SK-N-SH treated with all-trans-retinoic acid at 6 μM for 48 hours (cell line): ENCODE measurements at regions not wholly inside any gene's neighbourhood (a gene's known extent, or its start where the extent isn't known, plus 50 kb on each side); places are given as distances from the start of the nearest gene placed in this dataset.

Source experiments
- ATAC-seq: fragments of 200-7000 bp; cut with Tn5 transposase; 3 replicates; pipeline ENCODE4 v1.9.1; 2020; ENCODE audit warnings: mild to moderate bottlenecking, moderate library complexity
- ARNTL ChIP-seq: fragments of 450-650 bp; formaldehyde crosslinking; IDR thresholded peaks from 2 replicates; pipeline ENCODE4 v1.5.0; 2020; ENCODE audit warnings: low read depth, mild to moderate bottlenecking, moderate library complexity, borderline replicate concordance
- BACH2 ChIP-seq: fragments of 250-450 bp; sonication (Bioruptor Pico); IDR thresholded peaks from 2 replicates; pipeline ENCODE4 v1.9.0; 2021; ENCODE audit warnings: mild to moderate bottlenecking, borderline replicate concordance
- CSDC2 ChIP-seq: fragments of 250-450 bp; sonication (Bioruptor Pico); IDR thresholded peaks from 2 replicates; pipeline ENCODE4 v1.5.0; 2020; ENCODE audit warnings: mild to moderate bottlenecking, moderate library complexity
- GLIS3 ChIP-seq: fragments of 250-450 bp; sonication (Bioruptor Pico); IDR thresholded peaks from 2 replicates; pipeline ENCODE4 v1.5.0; 2020; ENCODE audit warnings: mild to moderate bottlenecking, moderate library complexity
- ISL1 ChIP-seq: fragments of 250-450 bp; sonication (Bioruptor Pico); IDR thresholded peaks from 2 replicates; pipeline ENCODE4 v2.1.2; 2022; ENCODE audit warnings: mild to moderate bottlenecking, moderate library complexity
- PPARA ChIP-seq: fragments of 250-450 bp; sonication (Bioruptor Pico); IDR thresholded peaks from 2 replicates; pipeline ENCODE4 v1.5.0; 2020; ENCODE audit warnings: mild to moderate bottlenecking, borderline replicate concordance
- RARB ChIP-seq: fragments of 250-450 bp; sonication (Bioruptor Pico); IDR thresholded peaks from 2 replicates; pipeline ENCODE4 v1.8.0; 2021; ENCODE audit warnings: mild to moderate bottlenecking, moderate library complexity
- SNAI2 ChIP-seq: fragments of 250-450 bp; sonication (Bioruptor Pico); IDR thresholded peaks from 2 replicates; pipeline ENCODE4 v1.5.0; 2020; ENCODE audit warnings: mild to moderate bottlenecking, moderate library complexity
- TCF4 ChIP-seq: fragments of 250-450 bp; sonication (Bioruptor Pico); IDR thresholded peaks from 2 replicates; pipeline ENCODE4 v1.8.0; 2021; ENCODE audit warnings: mild to moderate bottlenecking, moderate library complexity, borderline replicate concordance
- TOX ChIP-seq: fragments of 250-450 bp; sonication (Bioruptor Pico); IDR thresholded peaks from 2 replicates; pipeline ENCODE4 v1.8.0; 2021; ENCODE audit warnings: mild to moderate bottlenecking, moderate library complexity, borderline replicate concordance
- ZC3H10 ChIP-seq: fragments of 250-450 bp; sonication (Bioruptor Pico); IDR thresholded peaks from 2 replicates; pipeline ENCODE4 v1.5.1; 2021; ENCODE audit warnings: mild to moderate bottlenecking, moderate library complexity
- ZFP3 ChIP-seq: fragments of 250-450 bp; sonication (Bioruptor Pico); IDR thresholded peaks from 2 replicates; pipeline ENCODE4 v1.5.0; 2020; ENCODE audit warnings: mild to moderate bottlenecking, moderate library complexity
- ZFP30 ChIP-seq: fragments of 450-650 bp; formaldehyde crosslinking; IDR thresholded peaks from 2 replicates; pipeline ENCODE4 v1.5.0; 2022; ENCODE audit warnings: mild to moderate bottlenecking, moderate library complexity
- ZNF565 ChIP-seq: fragments of 450-650 bp; formaldehyde crosslinking; conservative IDR thresholded peaks from 2 replicates; pipeline ENCODE4 v1.5.0; 2020; ENCODE audit warnings: low read depth, mild to moderate bottlenecking, moderate library complexity
- ZNF70 ChIP-seq: fragments of 450-650 bp; formaldehyde crosslinking; IDR thresholded peaks from 2 replicates; pipeline ENCODE4 v1.5.0; 2020; ENCODE audit warnings: mild to moderate bottlenecking, moderate library complexity
- ZNF8 ChIP-seq: fragments of 450-650 bp; formaldehyde crosslinking; IDR thresholded peaks from 2 replicates; pipeline ENCODE4 v1.5.0; 2020; ENCODE audit warnings: mild to moderate bottlenecking, moderate library complexity
- TF ChIP-seq, protein P1 (sequence below): fragments of 250-450 bp; sonication (Bioruptor Pico); IDR thresholded peaks from 2 replicates; pipeline ENCODE4 v1.5.0; 2020; ENCODE audit warnings: mild to moderate bottlenecking, moderate library complexity
- TF ChIP-seq, protein P2 (sequence below): fragments of 250-450 bp; sonication (Bioruptor Pico); IDR thresholded peaks from 2 replicates; pipeline ENCODE4 v1.8.0; 2020; ENCODE audit warnings: mild to moderate bottlenecking, moderate library complexity, borderline replicate concordance
- TF ChIP-seq, protein P3 (sequence below): fragments of 250-450 bp; sonication (Bioruptor Pico); IDR thresholded peaks from 2 replicates; pipeline ENCODE4 v1.5.1; 2020; ENCODE audit warnings: low read depth, mild to moderate bottlenecking, moderate library complexity
- TF ChIP-seq, protein P4 (sequence below): fragments of 250-450 bp; sonication (Bioruptor Pico); IDR thresholded peaks from 2 replicates; pipeline ENCODE4 v1.8.0; 2021; ENCODE audit warnings: low read depth, mild to moderate bottlenecking, moderate library complexity, borderline replicate concordance
- TF ChIP-seq, protein P5 (sequence below): fragments of 250-450 bp; sonication (Bioruptor Pico); IDR thresholded peaks from 2 replicates; pipeline ENCODE4 v1.5.1; 2021; ENCODE audit warnings: mild to moderate bottlenecking, moderate library complexity

DNA sequence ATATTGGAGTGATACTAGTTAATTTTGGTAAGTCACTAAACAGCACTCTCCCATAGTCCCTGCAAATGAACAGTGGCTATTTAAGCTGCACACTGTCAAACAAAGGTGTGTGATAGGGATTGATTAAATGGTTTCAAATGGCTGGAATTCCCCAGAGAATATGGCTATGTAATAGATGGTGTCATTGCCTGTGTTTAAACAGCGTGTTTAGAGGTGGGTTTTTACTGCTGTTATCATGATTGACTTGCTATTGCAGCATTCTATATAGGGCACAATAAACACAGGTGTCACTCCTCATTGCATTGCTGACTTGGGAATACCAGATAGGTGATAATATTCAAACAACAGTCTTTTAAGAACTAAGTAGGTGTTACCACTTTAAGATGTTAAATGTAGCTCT lies 171.7 kb upstream of the MAN1A1 start (continued):
- TF ChIP-seq, protein P1, sequence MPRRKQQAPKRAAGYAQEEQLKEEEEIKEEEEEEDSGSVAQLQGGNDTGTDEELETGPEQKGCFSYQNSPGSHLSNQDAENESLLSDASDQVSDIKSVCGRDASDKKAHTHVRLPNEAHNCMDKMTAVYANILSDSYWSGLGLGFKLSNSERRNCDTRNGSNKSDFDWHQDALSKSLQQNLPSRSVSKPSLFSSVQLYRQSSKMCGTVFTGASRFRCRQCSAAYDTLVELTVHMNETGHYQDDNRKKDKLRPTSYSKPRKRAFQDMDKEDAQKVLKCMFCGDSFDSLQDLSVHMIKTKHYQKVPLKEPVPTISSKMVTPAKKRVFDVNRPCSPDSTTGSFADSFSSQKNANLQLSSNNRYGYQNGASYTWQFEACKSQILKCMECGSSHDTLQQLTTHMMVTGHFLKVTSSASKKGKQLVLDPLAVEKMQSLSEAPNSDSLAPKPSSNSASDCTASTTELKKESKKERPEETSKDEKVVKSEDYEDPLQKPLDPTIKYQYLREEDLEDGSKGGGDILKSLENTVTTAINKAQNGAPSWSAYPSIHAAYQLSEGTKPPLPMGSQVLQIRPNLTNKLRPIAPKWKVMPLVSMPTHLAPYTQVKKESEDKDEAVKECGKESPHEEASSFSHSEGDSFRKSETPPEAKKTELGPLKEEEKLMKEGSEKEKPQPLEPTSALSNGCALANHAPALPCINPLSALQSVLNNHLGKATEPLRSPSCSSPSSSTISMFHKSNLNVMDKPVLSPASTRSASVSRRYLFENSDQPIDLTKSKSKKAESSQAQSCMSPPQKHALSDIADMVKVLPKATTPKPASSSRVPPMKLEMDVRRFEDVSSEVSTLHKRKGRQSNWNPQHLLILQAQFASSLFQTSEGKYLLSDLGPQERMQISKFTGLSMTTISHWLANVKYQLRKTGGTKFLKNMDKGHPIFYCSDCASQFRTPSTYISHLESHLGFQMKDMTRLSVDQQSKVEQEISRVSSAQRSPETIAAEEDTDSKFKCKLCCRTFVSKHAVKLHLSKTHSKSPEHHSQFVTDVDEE = no peak
- TF ChIP-seq ZFP3 (CRISPR knock-in tag) (no peak), ZC3H10 (CRISPR knock-in tag) (no peak)
- TF ChIP-seq, protein P2, sequence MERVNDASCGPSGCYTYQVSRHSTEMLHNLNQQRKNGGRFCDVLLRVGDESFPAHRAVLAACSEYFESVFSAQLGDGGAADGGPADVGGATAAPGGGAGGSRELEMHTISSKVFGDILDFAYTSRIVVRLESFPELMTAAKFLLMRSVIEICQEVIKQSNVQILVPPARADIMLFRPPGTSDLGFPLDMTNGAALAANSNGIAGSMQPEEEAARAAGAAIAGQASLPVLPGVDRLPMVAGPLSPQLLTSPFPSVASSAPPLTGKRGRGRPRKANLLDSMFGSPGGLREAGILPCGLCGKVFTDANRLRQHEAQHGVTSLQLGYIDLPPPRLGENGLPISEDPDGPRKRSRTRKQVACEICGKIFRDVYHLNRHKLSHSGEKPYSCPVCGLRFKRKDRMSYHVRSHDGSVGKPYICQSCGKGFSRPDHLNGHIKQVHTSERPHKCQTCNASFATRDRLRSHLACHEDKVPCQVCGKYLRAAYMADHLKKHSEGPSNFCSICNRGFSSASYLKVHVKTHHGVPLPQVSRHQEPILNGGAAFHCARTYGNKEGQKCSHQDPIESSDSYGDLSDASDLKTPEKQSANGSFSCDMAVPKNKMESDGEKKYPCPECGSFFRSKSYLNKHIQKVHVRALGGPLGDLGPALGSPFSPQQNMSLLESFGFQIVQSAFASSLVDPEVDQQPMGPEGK (CRISPR knock-in tag) = no peak

DNA sequence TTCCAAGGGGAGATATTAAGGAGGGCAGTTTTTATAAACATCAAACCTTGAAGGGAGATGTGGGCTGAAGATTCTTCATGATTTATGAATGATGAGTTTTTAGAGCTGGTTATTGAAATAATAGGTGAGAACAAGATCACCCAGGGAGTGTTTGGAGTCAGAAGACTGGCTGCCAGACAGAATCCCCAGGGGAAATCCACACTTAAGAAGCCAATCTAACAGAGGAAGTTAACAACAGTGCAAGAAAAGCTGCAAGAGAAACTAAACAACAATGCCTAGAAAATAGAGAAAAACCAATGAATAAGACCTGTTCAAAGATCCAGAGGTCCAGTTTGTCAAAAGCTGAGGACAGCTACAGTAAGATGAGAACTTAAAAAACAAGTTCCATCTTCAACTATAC lies 167.9 kb upstream of the MAN1A1 start:
- TF ChIP-seq ZNF70 (CRISPR knock-in tag) = no peak
- TF ChIP-seq SNAI2 = no peak
- TF ChIP-seq ZNF565 (CRISPR knock-in tag) = no peak
- no peak for TF ChIP-seq TCF4
- TF ChIP-seq, protein P3, sequence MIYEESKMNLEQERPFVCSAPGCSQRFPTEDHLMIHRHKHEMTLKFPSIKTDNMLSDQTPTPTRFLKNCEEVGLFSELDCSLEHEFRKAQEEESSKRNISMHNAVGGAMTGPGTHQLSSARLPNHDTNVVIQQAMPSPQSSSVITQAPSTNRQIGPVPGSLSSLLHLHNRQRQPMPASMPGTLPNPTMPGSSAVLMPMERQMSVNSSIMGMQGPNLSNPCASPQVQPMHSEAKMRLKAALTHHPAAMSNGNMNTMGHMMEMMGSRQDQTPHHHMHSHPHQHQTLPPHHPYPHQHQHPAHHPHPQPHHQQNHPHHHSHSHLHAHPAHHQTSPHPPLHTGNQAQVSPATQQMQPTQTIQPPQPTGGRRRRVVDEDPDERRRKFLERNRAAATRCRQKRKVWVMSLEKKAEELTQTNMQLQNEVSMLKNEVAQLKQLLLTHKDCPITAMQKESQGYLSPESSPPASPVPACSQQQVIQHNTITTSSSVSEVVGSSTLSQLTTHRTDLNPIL (CRISPR knock-in tag) = no peak
- TF ChIP-seq ARNTL (CRISPR knock-in tag) = no peak
- TF ChIP-seq BACH2 (CRISPR knock-in tag) = no peak
- TF ChIP-seq, protein P4, sequence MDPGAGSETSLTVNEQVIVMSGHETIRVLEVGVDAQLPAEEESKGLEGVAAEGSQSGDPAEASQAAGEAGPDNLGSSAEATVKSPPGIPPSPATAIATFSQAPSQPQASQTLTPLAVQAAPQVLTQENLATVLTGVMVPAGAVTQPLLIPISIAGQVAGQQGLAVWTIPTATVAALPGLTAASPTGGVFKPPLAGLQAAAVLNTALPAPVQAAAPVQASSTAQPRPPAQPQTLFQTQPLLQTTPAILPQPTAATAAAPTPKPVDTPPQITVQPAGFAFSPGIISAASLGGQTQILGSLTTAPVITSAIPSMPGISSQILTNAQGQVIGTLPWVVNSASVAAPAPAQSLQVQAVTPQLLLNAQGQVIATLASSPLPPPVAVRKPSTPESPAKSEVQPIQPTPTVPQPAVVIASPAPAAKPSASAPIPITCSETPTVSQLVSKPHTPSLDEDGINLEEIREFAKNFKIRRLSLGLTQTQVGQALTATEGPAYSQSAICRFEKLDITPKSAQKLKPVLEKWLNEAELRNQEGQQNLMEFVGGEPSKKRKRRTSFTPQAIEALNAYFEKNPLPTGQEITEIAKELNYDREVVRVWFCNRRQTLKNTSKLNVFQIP (CRISPR knock-in tag) = no peak
- TF ChIP-seq RARB (CRISPR knock-in tag) = no peak
- no peak for TF ChIP-seq ZNF8
- ATAC-seq = no peak

DNA sequence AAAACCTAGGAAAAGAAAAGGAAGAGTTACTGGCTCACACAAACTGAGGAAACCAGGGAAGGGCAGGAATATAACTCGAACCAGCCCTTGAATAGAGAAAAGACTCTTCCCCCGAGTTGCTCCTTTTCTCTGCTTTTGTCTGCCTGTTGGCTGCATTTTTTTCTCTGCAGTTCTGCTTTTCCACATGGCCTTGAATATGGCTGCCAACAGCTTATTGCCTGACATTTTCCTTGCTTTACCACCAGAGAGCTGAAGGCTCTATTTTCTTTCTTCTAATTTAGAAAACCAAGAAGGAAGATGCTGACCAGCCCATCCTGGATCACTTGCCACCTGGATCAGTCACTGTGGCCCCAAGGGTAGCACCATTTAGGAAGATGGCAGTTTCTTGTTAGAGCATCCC lies 164.8 kb upstream of the MAN1A1 start:
- ATAC-seq = no peak
- TF ChIP-seq, protein P4 (CRISPR knock-in tag) = no peak
- TF ChIP-seq, protein P1 = no peak
- TF ChIP-seq, protein P5, sequence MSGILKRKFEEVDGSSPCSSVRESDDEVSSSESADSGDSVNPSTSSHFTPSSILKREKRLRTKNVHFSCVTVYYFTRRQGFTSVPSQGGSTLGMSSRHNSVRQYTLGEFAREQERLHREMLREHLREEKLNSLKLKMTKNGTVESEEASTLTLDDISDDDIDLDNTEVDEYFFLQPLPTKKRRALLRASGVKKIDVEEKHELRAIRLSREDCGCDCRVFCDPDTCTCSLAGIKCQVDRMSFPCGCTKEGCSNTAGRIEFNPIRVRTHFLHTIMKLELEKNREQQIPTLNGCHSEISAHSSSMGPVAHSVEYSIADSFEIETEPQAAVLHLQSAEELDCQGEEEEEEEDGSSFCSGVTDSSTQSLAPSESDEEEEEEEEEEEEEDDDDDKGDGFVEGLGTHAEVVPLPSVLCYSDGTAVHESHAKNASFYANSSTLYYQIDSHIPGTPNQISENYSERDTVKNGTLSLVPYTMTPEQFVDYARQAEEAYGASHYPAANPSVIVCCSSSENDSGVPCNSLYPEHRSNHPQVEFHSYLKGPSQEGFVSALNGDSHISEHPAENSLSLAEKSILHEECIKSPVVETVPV = no peak
- TF ChIP-seq ISL1 (CRISPR knock-in tag) (no peak), SNAI2 (no peak), RARB (CRISPR knock-in tag) (no peak), ZFP30 (CRISPR knock-in tag) (no peak), ARNTL (CRISPR knock-in tag) (no peak), TCF4 (no peak), ZNF565 (CRISPR knock-in tag) (no peak), GLIS3 (CRISPR knock-in tag) (no peak), CSDC2 (CRISPR knock-in tag) (no peak), ZFP3 (CRISPR knock-in tag) (no peak), PPARA (CRISPR knock-in tag) (no peak), TOX (CRISPR knock-in tag) (no peak), ZNF8 (no peak)
- TF ChIP-seq, protein P3 (CRISPR knock-in tag) = no peak
